ENCODE measurements at regions not wholly inside any gene's neighbourhood (a gene's known extent, or its start where the extent isn't known, plus 50 kb on each side); places are given as distances from the start of the nearest gene placed in this dataset.

- Histone ChIP-seq H3K4me3 (ENCODE audit: low read depth, low read length, poor library complexity, severe bottlenecking) (no peak overlapping the region), H3K4me1 (ENCODE audit: insufficient read depth, low read length, severe bottlenecking) (no peaks in the 10 kb centered on the region), H3K9ac (ENCODE audit: low read length) (no peak overlapping the region), H4K20me1 (ENCODE audit: insufficient read depth, low read length) (no peaks in the 10 kb centered on the region), H3K9me2 (ENCODE audit: low read depth, low read length) (no peaks in the 10 kb centered on the region), H3K4me2 (ENCODE audit: low read length) (no peak overlapping the region), H3K27me3 (ENCODE audit: insufficient read depth, low read length) (no peaks in the 10 kb centered on the region), H3K36me3 (ENCODE audit: insufficient read depth, low read length) (no peaks in the 10 kb centered on the region), H3K9me3 (ENCODE audit: low read length) (no peaks in the 10 kb centered on the region), H2AFZ (ENCODE audit: low read length) (no peak overlapping the region), H3K79me2 (ENCODE audit: insufficient read depth, low read length) (no peaks in the 10 kb centered on the region), H3K27ac (ENCODE audit: low read depth, low read length, poor library complexity, severe bottlenecking) (no peak overlapping the region), H3F3A (ENCODE audit: insufficient read depth, low read length) (no peaks in the 10 kb centered on the region)
- TF ChIP-seq CTCF (IDR thresholded peaks at IDR 0.05; ENCODE audit: low read length) (no peak), EZH2 (IDR thresholded peaks at IDR 0.05; ENCODE audit: borderline replicate concordance, low read length) (no peak)
Measured at GRCh38 chr15:39301589-39301999, 279.3 kb upstream of the THBS1 start.

GRCh38 chr15:39302936-39303335 is 277.9 kb upstream of the THBS1 start:
- Histone ChIP-seq H3K9me2 (ENCODE audit: low read depth, low read length) (no peaks in the 10 kb centered on the region), H3K4me1 (ENCODE audit: insufficient read depth, low read length, severe bottlenecking) (no peaks in the 10 kb centered on the region)

GRCh38 chr15:39304201-39304841 is 276.6 kb upstream of the THBS1 start:
- Histone ChIP-seq H3K9ac (ENCODE audit: low read length) (no peak overlapping the region), H2AFZ (ENCODE audit: low read length) (no peak overlapping the region), H3K9me3 (ENCODE audit: low read length) (no peaks in the 10 kb centered on the region), H3K27me3 (ENCODE audit: insufficient read depth, low read length) (no peaks in the 10 kb centered on the region), H3K36me3 (ENCODE audit: insufficient read depth, low read length) (no peaks in the 10 kb centered on the region), H4K20me1 (ENCODE audit: insufficient read depth, low read length) (no peaks in the 10 kb centered on the region), H3K4me2 (ENCODE audit: low read length) (no peak overlapping the region), H3K4me3 (ENCODE audit: low read depth, low read length, poor library complexity, severe bottlenecking) (no peak overlapping the region), H3K4me1 (ENCODE audit: insufficient read depth, low read length, severe bottlenecking) (no peaks in the 10 kb centered on the region), H3K9me2 (ENCODE audit: low read depth, low read length) (no peaks in the 10 kb centered on the region), H3K79me2 (ENCODE audit: insufficient read depth, low read length) (no peaks in the 10 kb centered on the region), H3F3A (ENCODE audit: insufficient read depth, low read length) (no peaks in the 10 kb centered on the region), H3K27ac (ENCODE audit: low read depth, low read length, poor library complexity, severe bottlenecking) (no peak overlapping the region)
- TF ChIP-seq EZH2 (IDR thresholded peaks at IDR 0.05; ENCODE audit: borderline replicate concordance, low read length) (no peak), CTCF (IDR thresholded peaks at IDR 0.05; ENCODE audit: low read length) (no peak)

More at GRCh38 chr15:39302936-39303335, 277.9 kb upstream of the THBS1 start:
- H4K20me1 ChIP-seq (ENCODE audit: insufficient read depth, low read length), result no peaks in the 10 kb centered on the region
- no peaks in the 10 kb centered on the region for H3K27me3 ChIP-seq (ENCODE audit: insufficient read depth, low read length)
- TF ChIP-seq CTCF (IDR thresholded peaks at IDR 0.05; ENCODE audit: low read length) (no peak), EZH2 (IDR thresholded peaks at IDR 0.05; ENCODE audit: borderline replicate concordance, low read length) (no peak)
- H3K9me3 ChIP-seq (ENCODE audit: low read length), result no peaks in the 10 kb centered on the region
- no peak overlapping the region for H3K9ac ChIP-seq (ENCODE audit: low read length)
- no peaks in the 10 kb centered on the region for H3K79me2 ChIP-seq (ENCODE audit: insufficient read depth, low read length)
- no peaks in the 10 kb centered on the region for H3K36me3 ChIP-seq (ENCODE audit: insufficient read depth, low read length)
- H3F3A ChIP-seq (ENCODE audit: insufficient read depth, low read length), result no peaks in the 10 kb centered on the region
- H2AFZ ChIP-seq (ENCODE audit: low read length), result no peak overlapping the region
- H3K27ac ChIP-seq (ENCODE audit: low read depth, low read length, poor library complexity, severe bottlenecking), result no peak overlapping the region
- H3K4me2 ChIP-seq (ENCODE audit: low read length), result no peak overlapping the region
- H3K4me3 ChIP-seq (ENCODE audit: low read depth, low read length, poor library complexity, severe bottlenecking), result no peak overlapping the region
